GM12878 (cell line): ENCODE measurements at regions not wholly inside any gene's neighbourhood (a gene's known extent, or its start where the extent isn't known, plus 50 kb on each side); places are given as distances from the start of the nearest gene placed in this dataset.

Source experiments
- ATAC-seq: fragments of 200-7000 bp; cut with Tn5 transposase; 3 replicates; pipeline ENCODE4 v1.9.1; 2020; ENCODE audit warnings: mild to moderate bottlenecking, moderate library complexity
- BruUV-seq: library from RNA; stranded (reverse); fragments of 400-500 nt; replicated peaks from 2 replicates; lab custom pipeline; 2021; lab: Mats Ljungman, UMichigan
- CTCF ChIA-PET: fragments of 300-600 bp; sonication (Branson Sonifier 250); formaldehyde crosslinking; extraction: SDS; loops from one replicate; lab custom pipeline; 2021; ENCODE audit warnings: inconsistent platforms; lab: Yijun Ruan, JAX
- POLR2A ChIA-PET: fragments of 350-600 bp; formaldehyde crosslinking; extraction: SDS; loops from one replicate; lab custom pipeline; 2021; ENCODE audit warnings: inconsistent platforms; lab: Charles Lee
- RAD21 ChIA-PET: fragments of 300-600 bp; sonication (Branson Sonifier 250); formaldehyde crosslinking; loops from one replicate; lab custom pipeline; 2023; ENCODE audit warnings: antibody characterized with exemption; ENCODE audit not compliant: unreplicated experiment; lab: Charles Lee
- SMC1A ChIA-PET: fragments of 300-600 bp; sonication (Branson Sonifier 250); formaldehyde crosslinking; loops from one replicate; lab custom pipeline; 2023; ENCODE audit not compliant: unreplicated experiment, uncharacterized antibody; lab: Charles Lee
- DNase-seq: peaks from one replicate; pipeline ENCODE4 v3.0.0-alpha.2; 2011; ENCODE audit warnings: low read depth, low spot score
- FAIRE-seq: peaks from 3 replicates; lab custom pipeline; 2011; peaks lifted over from hg19 to GRCh38; lab: Jason Lieb, UNC
- H2AFZ ChIP-seq: 2 replicates; pipeline ENCODE4 v1.6.0; 2011; ENCODE audit warnings: low read depth, low read length, control low read depth; ENCODE audit not compliant: control insufficient read depth
- H3K27ac ChIP-seq: 2 replicates; pipeline ENCODE4 v1.5.1; 2011; ENCODE audit warnings: control low read depth; ENCODE audit not compliant: control insufficient read depth, insufficient read depth
- H3K27me3 ChIP-seq, 2 experiments: replicated peaks in 1 of 2; 2 replicates each; pipeline versions ENCODE4 v1.6.0 to v1.6.1; 2011; ENCODE audit warnings: low read length in 1 of 2; ENCODE audit not compliant: control insufficient read depth in 2 of 2, insufficient read depth in 2 of 2
- H3K36me3 ChIP-seq, 2 experiments: 2 replicates each; pipeline ENCODE4 v1.5.1; 2011; ENCODE audit warnings: low read length in 1 of 2; ENCODE audit not compliant: control insufficient read depth in 2 of 2, insufficient read depth in 2 of 2
- H3K4me1 ChIP-seq: 2 replicates; pipeline ENCODE4 v1.6.1; 2011; ENCODE audit warnings: mild to moderate bottlenecking, low read length, moderate library complexity, mixed read lengths; ENCODE audit not compliant: control insufficient read depth, insufficient read depth
- H3K4me2 ChIP-seq: 2 replicates; pipeline ENCODE4 v1.6.0; 2011; ENCODE audit warnings: control low read depth; ENCODE audit not compliant: control insufficient read depth, insufficient read depth
- H3K4me3 ChIP-seq: fragments of 200-600 bp; sonication (generic); 2 replicates; pipeline ENCODE4 v1.5.1; 2016
- H3K79me2 ChIP-seq: 2 replicates; pipeline ENCODE4 v1.6.0; 2011; ENCODE audit warnings: low read length; ENCODE audit not compliant: control insufficient read depth, insufficient read depth
- H3K9ac ChIP-seq: 2 replicates; pipeline ENCODE4 v1.8.0; 2011; ENCODE audit warnings: low read length, control low read depth, mixed read lengths; ENCODE audit not compliant: control insufficient read depth, insufficient read depth
- H3K9me3 ChIP-seq: replicated peaks from 3 replicates; pipeline ENCODE4 v1.5.1; 2011; ENCODE audit warnings: mild to moderate bottlenecking, low read length; ENCODE audit not compliant: control insufficient read depth, insufficient read depth
- H4K20me1 ChIP-seq: 2 replicates; pipeline ENCODE4 v1.6.0; 2011; ENCODE audit not compliant: control insufficient read depth, insufficient read depth
- MTA2 ChIP-seq: fragments of 450-650 bp; IDR thresholded peaks from 2 replicates; pipeline ENCODE4 v1.6.1; 2016; ENCODE audit warnings: low read depth, mild to moderate bottlenecking, moderate library complexity
- MYC ChIP-seq: IDR thresholded peaks from 2 replicates; pipeline ENCODE4 v1.6.1; 2011; ENCODE audit warnings: mild to moderate bottlenecking, low read length, moderate library complexity, inconsistent platforms; ENCODE audit not compliant: insufficient read depth, insufficient replicate concordance, insufficient read length, severe bottlenecking
- ZBED1 ChIP-seq: IDR thresholded peaks from 2 replicates; pipeline ENCODE4 v1.6.1; 2016; ENCODE audit warnings: borderline replicate concordance
- ZBTB33 ChIP-seq: fragments of 450-650 bp; IDR thresholded peaks from 2 replicates; pipeline ENCODE4 v1.6.1; 2017; ENCODE audit warnings: mild to moderate bottlenecking
- WGBS: methylation state at CpG from one replicate; pipeline ENCODE4 v1.1.6; 2016; ENCODE audit warnings: low lambda C conversion rate; ENCODE audit not compliant: insufficient replicate concordance, insufficient coverage; ENCODE audit errors: missing lambda C conversion rate; 5-methylcytosine and 5-hydroxymethylcytosine counted together
- in situ Hi-C: fragments of 300-500 bp; cut with MboI; formaldehyde crosslinking; loops from 9 replicates; pipeline ENCODE4 v1.14.3; 2018; ENCODE audit warnings: mixed read lengths
- intact Hi-C: fragments of 100-400 bp; cut with micrococcal nuclease; formaldehyde crosslinking; loops from one replicate; pipeline ENCODE4 v1.14.2; 2022; ENCODE audit not compliant: unreplicated experiment
- TF ChIP-seq, protein P1 (sequence below): IDR thresholded peaks from 2 replicates; pipeline ENCODE4 v1.6.1; 2012; ENCODE audit warnings: low read depth, low read length, improper control_type of control experiment
- TF ChIP-seq, protein P2 (sequence below): fragments of 450-650 bp; IDR thresholded peaks from 2 replicates; pipeline ENCODE4 v1.6.1; 2018; ENCODE audit warnings: borderline replicate concordance, mild to moderate bottlenecking; ENCODE audit not compliant: partially characterized antibody

DNA sequence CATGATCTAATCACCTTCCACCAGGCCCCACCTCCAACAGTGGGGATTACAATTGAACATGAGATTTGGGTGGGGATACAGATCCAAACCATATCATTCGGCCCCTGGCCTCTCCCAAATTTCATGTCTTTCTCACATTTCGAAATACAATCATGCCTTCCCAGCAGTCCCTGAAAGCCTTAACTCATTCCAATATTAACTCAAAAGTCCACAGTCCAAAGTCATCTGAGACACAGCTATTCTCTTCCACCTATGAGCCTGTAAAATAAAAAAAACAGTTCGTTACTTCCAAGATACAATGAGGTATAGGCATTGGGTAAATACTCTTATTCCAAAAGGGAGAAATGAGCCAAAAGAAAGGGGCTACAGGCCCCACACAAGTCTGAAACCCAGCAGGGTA, 222.6 kb downstream of the SOD2 start:
- Histone ChIP-seq H3K4me3 (no peak overlapping the region), H3K4me1 (peaks cover 3% of the 10 kb centered on the region; the same call in 1 of the 2 replicates), H4K20me1 (no peaks in the 10 kb centered on the region), H3K27me3 (no peaks in the 10 kb centered on the region), H3K79me2 (no peaks in the 10 kb centered on the region), H3K9ac (no peak overlapping the region), H3K36me3 (no peaks in the 10 kb centered on the region), H3K9me3 (peaks cover 1% of the 10 kb centered on the region; the same call in 1 of the 3 replicates), H3K27ac (no peak overlapping the region), H2AFZ (no peak overlapping the region), H3K4me2 (no peak overlapping the region)
- ChIA-PET CTCF (no interaction called here), POLR2A (no interaction called here), RAD21 (no interaction called here), SMC1A (no interaction called here)
- 26% methylated on average over 3 of the region's 3 CpGs for WGBS
- intact Hi-C loops (no loop called here), in situ Hi-C loops (loop anchor here (25.0 kb wide), 1 partner anchor 458 kb away; the partner anchor contains the start of gene RSPH3)
- no TSS peak for BruUV-seq
- no peak for ATAC-seq
- DNase-seq, result no peak
- TF ChIP-seq MTA2 (no peak), MYC (no peak), ZBTB33 (no peak), ZBED1 (no peak)
- TF ChIP-seq, protein P1, sequence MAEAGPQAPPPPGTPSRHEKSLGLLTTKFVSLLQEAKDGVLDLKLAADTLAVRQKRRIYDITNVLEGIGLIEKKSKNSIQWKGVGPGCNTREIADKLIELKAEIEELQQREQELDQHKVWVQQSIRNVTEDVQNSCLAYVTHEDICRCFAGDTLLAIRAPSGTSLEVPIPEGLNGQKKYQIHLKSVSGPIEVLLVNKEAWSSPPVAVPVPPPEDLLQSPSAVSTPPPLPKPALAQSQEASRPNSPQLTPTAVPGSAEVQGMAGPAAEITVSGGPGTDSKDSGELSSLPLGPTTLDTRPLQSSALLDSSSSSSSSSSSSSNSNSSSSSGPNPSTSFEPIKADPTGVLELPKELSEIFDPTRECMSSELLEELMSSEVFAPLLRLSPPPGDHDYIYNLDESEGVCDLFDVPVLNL, result no peak
- TF ChIP-seq, protein P2, sequence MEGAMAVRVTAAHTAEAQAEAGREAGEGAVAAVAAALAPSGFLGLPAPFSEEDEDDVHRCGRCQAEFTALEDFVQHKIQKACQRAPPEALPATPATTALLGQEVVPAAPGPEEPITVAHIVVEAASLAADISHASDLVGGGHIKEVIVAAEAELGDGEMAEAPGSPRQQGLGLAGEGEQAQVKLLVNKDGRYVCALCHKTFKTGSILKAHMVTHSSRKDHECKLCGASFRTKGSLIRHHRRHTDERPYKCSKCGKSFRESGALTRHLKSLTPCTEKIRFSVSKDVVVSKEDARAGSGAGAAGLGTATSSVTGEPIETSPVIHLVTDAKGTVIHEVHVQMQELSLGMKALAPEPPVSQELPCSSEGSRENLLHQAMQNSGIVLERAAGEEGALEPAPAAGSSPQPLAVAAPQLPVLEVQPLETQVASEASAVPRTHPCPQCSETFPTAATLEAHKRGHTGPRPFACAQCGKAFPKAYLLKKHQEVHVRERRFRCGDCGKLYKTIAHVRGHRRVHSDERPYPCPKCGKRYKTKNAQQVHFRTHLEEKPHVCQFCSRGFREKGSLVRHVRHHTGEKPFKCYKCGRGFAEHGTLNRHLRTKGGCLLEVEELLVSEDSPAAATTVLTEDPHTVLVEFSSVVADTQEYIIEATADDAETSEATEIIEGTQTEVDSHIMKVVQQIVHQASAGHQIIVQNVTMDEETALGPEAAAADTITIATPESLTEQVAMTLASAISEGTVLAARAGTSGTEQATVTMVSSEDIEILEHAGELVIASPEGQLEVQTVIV, result no peak
- FAIRE-seq, result no peak
